ENCODE measurements at regions not wholly inside any gene's neighbourhood (a gene's known extent, or its start where the extent isn't known, plus 50 kb on each side); places are given as distances from the start of the nearest gene placed in this dataset.

GRCh38 chr9:29966247-29966646 is 2393.0 kb upstream of the C9orf72 start:
- intact Hi-C loops (cut with micrococcal nuclease), result no loop called here
- BruUV-seq (replicated peaks), result no TSS peak
- Histone ChIP-seq H3K9me1 (replicated peaks; ENCODE audit: control insufficient read depth, extremely low read depth, insufficient read depth, low read length) (no peaks in the 10 kb centered on the region), H3K9me3 (replicated peaks; ENCODE audit: control insufficient read depth, insufficient read depth, low read length) (peaks cover 5% of the 10 kb centered on the region), H3K27me3 (ENCODE audit: control insufficient read depth in 2 of 2, insufficient read depth in 2 of 2, low read length in 2 of 2) (no peaks in the 10 kb centered on the region), H3K4me3 (replicated peaks in 1 of 3; ENCODE audit: insufficient read depth in 1 of 3, low read depth in 1 of 3, low read length in 3 of 3) (no peak overlapping the region), H3K79me2 (ENCODE audit: control insufficient read depth, insufficient read depth, low read length) (no peaks in the 10 kb centered on the region), H3K9ac (replicated peaks; ENCODE audit: extremely low read depth, insufficient read depth, low read length) (no peak overlapping the region), H4K20me1 (replicated peaks; ENCODE audit: control insufficient read depth, extremely low read depth, insufficient read depth, low read length) (no peaks in the 10 kb centered on the region), H3K4me1 (ENCODE audit: control insufficient read depth, extremely low read depth, insufficient read depth, low read length) (no peaks in the 10 kb centered on the region), H3K27ac (ENCODE audit: insufficient read depth, low read depth, low read length) (no peak overlapping the region), H3K4me2 (ENCODE audit: insufficient read depth, low read length) (no peak overlapping the region), H3K36me3 (ENCODE audit: control insufficient read depth in 2 of 2, extremely low read depth in 1 of 2, insufficient read depth in 2 of 2, low read length in 2 of 2) (no peaks in the 10 kb centered on the region), H2AFZ (ENCODE audit: low read depth, low read length) (no peak overlapping the region)
- ChIA-PET POLR2A (no interaction called here), CTCF (no interaction called here)
- FAIRE-seq (no peak), DNase-seq (ENCODE audit: low read depth, low spot score) (no peak)
- dilution Hi-C loops (cut with MboI; ENCODE audit: extremely low pct_ligation_motif_present, low sequenced_read_pairs), result no loop called here
- no peak for TF ChIP-seq JUN (IDR thresholded peaks at IDR 0.05; ENCODE audit: borderline replicate concordance, insufficient read depth, insufficient read length, low read depth)
- TF ChIP-seq EZH2 (IDR thresholded peaks at IDR 0.05; ENCODE audit: borderline replicate concordance, low read depth, low read length, severe bottlenecking), result no peak
- TF ChIP-seq FOS (IDR thresholded peaks at IDR 0.05; ENCODE audit: borderline replicate concordance, insufficient read depth, low read length), result no peak
- TF ChIP-seq, protein P1, sequence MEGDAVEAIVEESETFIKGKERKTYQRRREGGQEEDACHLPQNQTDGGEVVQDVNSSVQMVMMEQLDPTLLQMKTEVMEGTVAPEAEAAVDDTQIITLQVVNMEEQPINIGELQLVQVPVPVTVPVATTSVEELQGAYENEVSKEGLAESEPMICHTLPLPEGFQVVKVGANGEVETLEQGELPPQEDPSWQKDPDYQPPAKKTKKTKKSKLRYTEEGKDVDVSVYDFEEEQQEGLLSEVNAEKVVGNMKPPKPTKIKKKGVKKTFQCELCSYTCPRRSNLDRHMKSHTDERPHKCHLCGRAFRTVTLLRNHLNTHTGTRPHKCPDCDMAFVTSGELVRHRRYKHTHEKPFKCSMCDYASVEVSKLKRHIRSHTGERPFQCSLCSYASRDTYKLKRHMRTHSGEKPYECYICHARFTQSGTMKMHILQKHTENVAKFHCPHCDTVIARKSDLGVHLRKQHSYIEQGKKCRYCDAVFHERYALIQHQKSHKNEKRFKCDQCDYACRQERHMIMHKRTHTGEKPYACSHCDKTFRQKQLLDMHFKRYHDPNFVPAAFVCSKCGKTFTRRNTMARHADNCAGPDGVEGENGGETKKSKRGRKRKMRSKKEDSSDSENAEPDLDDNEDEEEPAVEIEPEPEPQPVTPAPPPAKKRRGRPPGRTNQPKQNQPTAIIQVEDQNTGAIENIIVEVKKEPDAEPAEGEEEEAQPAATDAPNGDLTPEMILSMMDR (IDR thresholded peaks at IDR 0.05; ENCODE audit: extremely low read depth in 1 of 2, insufficient read depth in 1 of 2, low read depth in 1 of 2, low read length in 2 of 2), result no peak
- no peak for TF ChIP-seq MAX (IDR thresholded peaks at IDR 0.05; ENCODE audit: insufficient read depth, insufficient read length)
- TF ChIP-seq GATA2 (IDR thresholded peaks at IDR 0.05; ENCODE audit: insufficient read depth, insufficient read length, low read depth, low read length), result no peak
- TF ChIP-seq POLR2A (IDR thresholded peaks at IDR 0.05; ENCODE audit: low read depth, low read length), result no peak
- no peak for TF ChIP-seq POLR2AphosphoS5 (IDR thresholded peaks at IDR 0.05; ENCODE audit: insufficient read depth, low read depth, low read length)
- no peak for TF ChIP-seq MYC (IDR thresholded peaks at IDR 0.05; ENCODE audit: low read depth, low read length)
